OCI-LY3 (cell line): ENCODE measurements at regions not wholly inside any gene's neighbourhood (a gene's known extent, or its start where the extent isn't known, plus 50 kb on each side); places are given as distances from the start of the nearest gene placed in this dataset.

Source experiments
- EZH2phosphoT487 ChIP-seq: fragments of 200-600 bp; shearing (Covaris generic); IDR thresholded peaks from 2 replicates; pipeline ENCODE4 v1.6.1; 2018; ENCODE audit warnings: antibody characterized with exemption, mixed run types, low read depth
- TF ChIP-seq, protein P1 (sequence below): fragments of 200-600, 300-600 bp; sonication (generic); IDR thresholded peaks from 2 replicates; pipeline ENCODE4 v1.5.1; 2014; ENCODE audit warnings: antibody characterized with exemption, low read length, low read depth

GRCh38 chr4:26229974-26230373, 90.8 kb upstream of the RBPJ start:
- TF ChIP-seq, protein P1, sequence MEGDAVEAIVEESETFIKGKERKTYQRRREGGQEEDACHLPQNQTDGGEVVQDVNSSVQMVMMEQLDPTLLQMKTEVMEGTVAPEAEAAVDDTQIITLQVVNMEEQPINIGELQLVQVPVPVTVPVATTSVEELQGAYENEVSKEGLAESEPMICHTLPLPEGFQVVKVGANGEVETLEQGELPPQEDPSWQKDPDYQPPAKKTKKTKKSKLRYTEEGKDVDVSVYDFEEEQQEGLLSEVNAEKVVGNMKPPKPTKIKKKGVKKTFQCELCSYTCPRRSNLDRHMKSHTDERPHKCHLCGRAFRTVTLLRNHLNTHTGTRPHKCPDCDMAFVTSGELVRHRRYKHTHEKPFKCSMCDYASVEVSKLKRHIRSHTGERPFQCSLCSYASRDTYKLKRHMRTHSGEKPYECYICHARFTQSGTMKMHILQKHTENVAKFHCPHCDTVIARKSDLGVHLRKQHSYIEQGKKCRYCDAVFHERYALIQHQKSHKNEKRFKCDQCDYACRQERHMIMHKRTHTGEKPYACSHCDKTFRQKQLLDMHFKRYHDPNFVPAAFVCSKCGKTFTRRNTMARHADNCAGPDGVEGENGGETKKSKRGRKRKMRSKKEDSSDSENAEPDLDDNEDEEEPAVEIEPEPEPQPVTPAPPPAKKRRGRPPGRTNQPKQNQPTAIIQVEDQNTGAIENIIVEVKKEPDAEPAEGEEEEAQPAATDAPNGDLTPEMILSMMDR: no peak
- TF ChIP-seq EZH2phosphoT487: no peak
